ENCODE measurements at regions not wholly inside any gene's neighbourhood (a gene's known extent, or its start where the extent isn't known, plus 50 kb on each side); places are given as distances from the start of the nearest gene placed in this dataset.

DNA sequence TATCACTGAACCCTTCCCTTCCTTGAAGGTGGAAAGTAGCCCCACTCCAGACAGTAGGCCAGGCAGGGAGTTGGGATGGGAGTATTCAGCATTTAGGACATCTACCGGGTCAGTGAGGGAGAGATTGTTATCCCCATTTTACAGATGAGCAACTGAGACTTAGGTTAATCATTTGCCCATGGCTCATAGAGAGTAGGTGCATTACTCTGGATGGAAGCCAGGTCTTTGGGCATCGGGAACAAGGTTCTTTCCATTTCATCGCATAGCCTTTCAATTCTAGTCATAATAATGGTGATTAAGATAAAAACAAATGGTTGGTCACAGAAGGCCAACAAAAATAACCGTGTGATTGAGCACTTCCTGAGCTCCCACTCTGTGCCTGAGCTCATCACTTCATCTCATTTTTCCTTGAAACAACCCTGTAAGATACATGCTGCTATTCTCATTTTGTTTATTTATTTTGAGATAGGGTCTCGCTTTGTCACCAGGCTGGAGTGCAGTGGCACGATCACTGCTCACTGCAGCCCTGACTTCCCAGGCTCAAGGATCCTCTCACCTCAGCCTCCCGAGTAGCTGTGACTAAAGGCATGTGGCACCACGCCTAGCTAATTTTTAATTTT is 64.8 kb downstream of the NAV1 start:
- Mint-ChIP-seq H3K4me3 (no peak overlapping the region), H3K27me3 (ENCODE audit: low read depth) (no peaks in the 10 kb centered on the region), H3K4me1 (ENCODE audit: low read depth) (no peaks in the 10 kb centered on the region), H3K9me3 (no peaks in the 10 kb centered on the region), H3K36me3 (ENCODE audit: low read depth) (no peaks in the 10 kb centered on the region), H3K27ac (no peak overlapping the region)
- no peak for DNase-seq (ENCODE audit: low spot score)

DNA sequence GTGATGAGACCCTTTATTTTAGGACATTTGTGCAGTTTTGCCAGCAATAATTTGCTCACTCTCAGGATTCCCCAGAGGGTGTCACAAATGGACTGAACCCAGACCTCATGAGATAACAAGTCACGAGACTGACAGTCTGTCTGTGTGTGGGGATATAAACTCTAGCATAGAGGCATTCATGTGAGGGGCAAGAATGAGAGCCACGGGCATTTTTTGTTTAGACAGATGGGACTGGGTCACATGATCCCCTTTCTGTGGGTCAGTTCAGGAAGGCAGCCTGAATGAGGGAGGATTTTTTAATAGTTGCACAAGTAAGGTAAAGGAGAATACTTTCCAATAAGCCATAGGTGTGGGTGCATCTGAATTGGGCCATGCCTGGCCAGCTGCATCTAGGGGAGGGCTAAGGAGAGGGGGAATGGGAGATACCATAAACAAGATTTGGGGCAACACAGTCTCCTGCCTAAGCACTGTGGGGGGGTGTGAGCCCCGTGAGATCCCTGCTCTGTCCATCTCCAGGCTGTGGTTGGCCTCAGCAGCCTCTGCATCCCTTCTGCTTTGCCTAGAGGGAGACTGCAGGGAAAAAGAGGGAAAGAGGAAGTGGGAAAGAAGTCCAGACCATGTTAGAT is 66.6 kb downstream of the NAV1 start:
- H3K4me3 Mint-ChIP-seq: no peak overlapping the region
- no peaks in the 10 kb centered on the region for H3K9me3 Mint-ChIP-seq
- H3K27ac Mint-ChIP-seq: no peak overlapping the region
- no peaks in the 10 kb centered on the region for H3K27me3 Mint-ChIP-seq (ENCODE audit: low read depth)
- no peaks in the 10 kb centered on the region for H3K4me1 Mint-ChIP-seq (ENCODE audit: low read depth)
- H3K36me3 Mint-ChIP-seq (ENCODE audit: low read depth): no peaks in the 10 kb centered on the region
- no peak for DNase-seq (ENCODE audit: low spot score)

DNA sequence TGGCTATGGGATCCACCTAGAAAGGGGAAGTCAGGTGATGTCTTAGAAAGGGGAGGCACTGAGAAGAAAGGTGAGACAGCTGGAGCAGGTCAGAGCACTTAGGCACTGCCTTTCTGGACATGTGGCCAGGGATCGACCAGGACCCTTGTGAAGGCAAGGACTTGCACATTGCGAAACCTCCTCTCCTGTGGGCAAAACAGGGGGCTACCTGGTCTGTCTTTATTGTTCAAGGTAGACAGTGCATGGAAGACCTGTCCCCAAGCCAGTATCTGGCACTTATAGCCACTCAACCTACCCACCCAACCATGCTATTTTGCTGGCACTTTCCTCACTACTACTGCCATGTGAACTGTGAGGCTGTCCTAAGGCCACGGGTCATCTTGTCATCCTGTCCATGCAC is 67.2 kb downstream of the NAV1 start:
- no peaks in the 10 kb centered on the region for H3K27me3 Mint-ChIP-seq (ENCODE audit: low read depth)
- no peak overlapping the region for H3K4me3 Mint-ChIP-seq
- no peaks in the 10 kb centered on the region for H3K4me1 Mint-ChIP-seq (ENCODE audit: low read depth)
- H3K27ac Mint-ChIP-seq: no peak overlapping the region
- H3K36me3 Mint-ChIP-seq (ENCODE audit: low read depth): no peaks in the 10 kb centered on the region
- H3K9me3 Mint-ChIP-seq: no peaks in the 10 kb centered on the region
- no peak for DNase-seq (ENCODE audit: low spot score)

DNA sequence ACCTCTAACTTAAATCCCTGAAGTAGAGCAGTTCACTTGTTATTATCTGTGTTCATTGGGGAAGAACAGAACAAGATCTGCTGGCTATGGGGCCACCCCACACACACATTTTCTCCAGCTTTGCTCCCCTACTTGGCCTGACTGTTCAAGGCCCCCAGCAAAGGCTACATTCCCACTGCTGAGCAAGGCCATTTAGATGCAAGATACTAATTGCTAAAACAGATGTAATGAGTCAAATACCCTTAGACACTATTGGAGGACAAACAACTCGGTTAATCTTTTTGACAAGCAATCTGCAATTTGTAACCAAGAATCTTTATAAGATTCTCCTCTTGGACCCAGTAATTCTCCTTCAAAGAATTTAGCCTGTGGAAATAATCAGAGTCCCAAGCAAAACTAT is 67.7 kb downstream of the NAV1 start:
- Mint-ChIP-seq H3K9me3 (no peaks in the 10 kb centered on the region), H3K4me3 (no peak overlapping the region), H3K27me3 (ENCODE audit: low read depth) (no peaks in the 10 kb centered on the region), H3K4me1 (ENCODE audit: low read depth) (no peaks in the 10 kb centered on the region), H3K36me3 (ENCODE audit: low read depth) (no peaks in the 10 kb centered on the region), H3K27ac (no peak overlapping the region)
- DNase-seq (ENCODE audit: low spot score): no peak

DNA sequence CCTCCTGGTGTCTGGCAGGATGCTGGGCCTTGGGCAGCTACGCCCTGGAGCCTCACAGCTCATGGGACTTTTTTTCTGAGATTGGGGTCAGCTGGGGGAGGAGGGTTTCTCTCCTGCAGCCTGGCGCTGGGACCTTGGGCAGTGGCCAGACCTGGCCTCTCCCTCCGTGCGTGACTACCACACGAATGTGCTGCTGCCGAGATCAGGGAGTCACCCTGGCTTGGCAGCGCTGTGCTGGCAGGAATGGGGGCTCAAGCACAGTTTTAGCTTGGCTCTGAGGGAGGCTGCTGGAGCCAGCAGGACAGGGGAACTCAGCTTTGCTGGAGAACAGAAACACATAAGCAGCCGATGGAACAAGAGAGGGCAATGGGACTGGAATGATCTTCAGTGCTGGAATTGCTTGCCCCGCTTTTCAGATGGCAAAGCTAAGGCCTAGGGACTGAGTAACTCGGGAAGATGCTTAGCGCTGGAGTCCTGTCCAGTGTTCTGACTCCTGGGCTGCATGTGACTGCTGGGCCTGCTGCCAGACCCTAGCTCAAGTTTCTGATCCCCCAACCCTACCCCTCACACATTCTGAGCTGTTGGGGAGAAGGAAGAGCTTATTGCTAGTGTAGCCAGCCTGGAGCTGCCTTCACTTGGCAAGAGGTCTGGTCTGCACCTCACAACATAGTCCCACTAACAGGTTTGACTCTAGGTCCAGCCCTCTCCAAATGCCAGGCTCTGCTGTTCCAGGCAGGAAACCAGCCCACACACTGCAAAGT is 69.9 kb downstream of the NAV1 start:
- Mint-ChIP-seq H3K4me1 (ENCODE audit: low read depth) (no peaks in the 10 kb centered on the region), H3K27me3 (ENCODE audit: low read depth) (no peaks in the 10 kb centered on the region)

DNA sequence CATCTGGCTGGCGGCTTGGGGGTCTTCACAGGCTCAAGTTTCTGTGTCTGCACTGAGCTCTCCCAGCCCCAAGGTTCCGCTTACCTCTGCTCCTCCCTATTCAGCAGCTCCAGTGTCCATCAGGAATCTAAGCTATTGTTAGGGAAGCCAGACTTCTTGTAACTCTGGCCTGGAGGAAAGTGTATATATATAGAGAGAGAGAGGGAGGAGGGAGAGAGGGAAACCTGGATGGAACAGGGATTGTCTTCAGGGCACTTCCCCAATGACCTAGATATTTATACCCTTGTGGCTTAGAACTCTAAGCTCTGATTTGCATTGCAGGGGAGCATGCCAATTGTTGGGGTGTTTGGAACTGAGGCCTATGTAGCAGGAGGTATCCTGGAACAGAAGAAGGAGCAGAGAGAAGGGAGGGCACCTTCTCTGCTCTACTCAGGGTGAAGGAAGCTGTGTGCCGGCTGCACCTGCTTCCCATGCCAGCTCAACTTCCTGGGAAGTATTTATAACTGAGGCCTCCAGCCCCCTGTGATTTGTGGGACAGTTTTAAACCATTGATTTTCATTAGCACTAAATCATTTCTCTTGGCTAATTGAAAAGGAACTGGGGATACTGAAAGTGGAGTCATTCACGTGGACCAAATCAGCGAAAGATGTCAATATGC is 70.9 kb downstream of the NAV1 start:
- Mint-ChIP-seq H3K36me3 (ENCODE audit: low read depth) (no peaks in the 10 kb centered on the region), H3K27me3 (ENCODE audit: low read depth) (no peaks in the 10 kb centered on the region), H3K27ac (no peak overlapping the region), H3K4me3 (no peak overlapping the region), H3K4me1 (ENCODE audit: low read depth) (no peaks in the 10 kb centered on the region), H3K9me3 (no peaks in the 10 kb centered on the region)
- DNase-seq (ENCODE audit: low spot score): no peak

More for the DNA sequence above, 69.9 kb downstream of the NAV1 start:
- no peak for DNase-seq (ENCODE audit: low spot score)
- Mint-ChIP-seq H3K4me3 (no peak overlapping the region), H3K36me3 (ENCODE audit: low read depth) (no peaks in the 10 kb centered on the region), H3K9me3 (no peaks in the 10 kb centered on the region), H3K27ac (no peak overlapping the region)

DNA sequence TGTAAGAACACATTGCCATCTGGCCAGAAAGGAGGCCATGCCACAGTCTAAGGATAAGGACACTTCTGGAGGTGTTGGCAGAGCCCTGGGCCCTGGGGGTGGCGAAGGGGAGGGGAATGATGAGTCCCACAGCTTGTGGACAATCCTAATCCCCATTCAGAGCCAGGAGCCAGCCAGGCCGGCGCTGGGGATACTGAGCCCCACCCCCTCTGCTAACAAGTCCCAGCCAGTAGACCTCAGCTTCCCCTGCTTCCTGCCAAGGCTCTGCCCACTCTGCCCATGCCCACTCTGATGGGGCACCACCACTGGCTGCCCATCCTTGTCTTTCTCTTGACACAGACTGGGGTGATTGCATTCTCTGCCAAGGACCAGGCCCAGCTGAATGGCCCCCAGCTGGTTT is 71.9 kb downstream of the NAV1 start:
- Mint-ChIP-seq H3K9me3 (no peaks in the 10 kb centered on the region), H3K36me3 (ENCODE audit: low read depth) (no peaks in the 10 kb centered on the region)

DNA sequence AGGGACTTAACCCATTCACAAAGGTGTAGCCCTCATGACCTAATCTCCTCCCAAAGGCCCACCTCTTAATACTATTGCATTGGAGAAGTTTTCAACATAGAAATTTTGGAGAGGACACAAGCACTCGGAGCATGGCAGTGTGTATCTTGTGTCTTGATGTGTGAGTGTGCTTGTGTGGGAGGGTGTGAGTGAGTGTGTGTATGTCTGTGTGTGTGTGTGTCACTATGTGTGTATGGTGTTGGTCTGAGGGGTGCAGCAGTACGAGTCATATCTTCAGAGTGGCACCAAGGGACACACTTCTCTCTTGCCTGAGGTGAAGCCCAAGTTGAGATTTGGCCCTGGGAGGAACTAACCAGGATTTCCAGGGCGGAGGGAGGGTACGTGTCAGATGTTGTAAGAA is 73.7 kb downstream of the NAV1 start:
- Mint-ChIP-seq H3K4me3 (no peak overlapping the region), H3K36me3 (ENCODE audit: low read depth) (no peaks in the 10 kb centered on the region), H3K9me3 (no peaks in the 10 kb centered on the region), H3K27me3 (ENCODE audit: low read depth) (no peaks in the 10 kb centered on the region), H3K4me1 (ENCODE audit: low read depth) (no peaks in the 10 kb centered on the region), H3K27ac (no peak overlapping the region)
- no peak for DNase-seq (ENCODE audit: low spot score)

More for the DNA sequence above, 71.9 kb downstream of the NAV1 start:
- Mint-ChIP-seq H3K27ac (no peak overlapping the region), H3K4me3 (no peak overlapping the region), H3K4me1 (ENCODE audit: low read depth) (no peaks in the 10 kb centered on the region), H3K27me3 (ENCODE audit: low read depth) (no peaks in the 10 kb centered on the region)
- no peak for DNase-seq (ENCODE audit: low spot score)

DNA sequence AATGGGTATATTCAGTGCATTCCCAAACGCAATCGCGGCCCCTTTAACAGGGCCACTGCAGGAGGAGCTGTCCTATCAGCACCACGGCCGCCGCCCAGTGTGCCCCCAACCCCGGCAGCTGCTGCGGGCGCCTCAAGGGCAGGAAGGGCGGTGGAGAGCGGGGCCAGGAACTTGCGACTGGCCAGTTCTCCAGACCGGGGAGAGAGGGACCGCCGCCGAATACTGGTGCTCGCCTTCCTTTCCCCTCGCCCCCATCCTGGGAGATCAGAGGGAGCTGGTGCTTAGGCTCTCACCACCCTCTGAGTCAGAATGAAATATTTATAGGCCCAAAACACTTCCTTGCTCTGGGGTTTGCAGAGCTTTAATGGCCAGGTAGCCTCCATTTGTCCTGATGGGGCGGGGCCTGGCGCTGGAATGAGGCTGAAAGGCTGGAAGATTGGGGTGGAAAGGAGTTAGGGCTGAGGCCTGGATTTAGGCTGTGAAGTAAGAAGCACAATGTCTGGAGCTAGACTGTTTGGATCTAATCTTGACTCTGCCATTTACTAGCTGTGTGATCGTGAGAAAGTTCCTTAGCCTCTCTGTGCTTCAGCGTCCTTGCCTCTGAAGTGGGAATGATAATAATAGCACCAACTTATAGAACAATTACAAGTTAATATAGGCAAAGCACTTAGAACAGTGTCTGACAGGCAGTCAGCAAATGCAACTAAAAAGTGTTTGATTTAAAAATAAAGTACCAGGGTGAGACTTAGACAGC is 75.5 kb downstream of the NAV1 start:
- Mint-ChIP-seq H3K36me3 (ENCODE audit: low read depth) (no peaks in the 10 kb centered on the region), H3K4me1 (ENCODE audit: low read depth) (no peaks in the 10 kb centered on the region), H3K9me3 (no peaks in the 10 kb centered on the region), H3K27ac (no peak overlapping the region), H3K4me3 (no peak overlapping the region), H3K27me3 (ENCODE audit: low read depth) (no peaks in the 10 kb centered on the region)
- DNase-seq (ENCODE audit: low spot score): no peak

DNA sequence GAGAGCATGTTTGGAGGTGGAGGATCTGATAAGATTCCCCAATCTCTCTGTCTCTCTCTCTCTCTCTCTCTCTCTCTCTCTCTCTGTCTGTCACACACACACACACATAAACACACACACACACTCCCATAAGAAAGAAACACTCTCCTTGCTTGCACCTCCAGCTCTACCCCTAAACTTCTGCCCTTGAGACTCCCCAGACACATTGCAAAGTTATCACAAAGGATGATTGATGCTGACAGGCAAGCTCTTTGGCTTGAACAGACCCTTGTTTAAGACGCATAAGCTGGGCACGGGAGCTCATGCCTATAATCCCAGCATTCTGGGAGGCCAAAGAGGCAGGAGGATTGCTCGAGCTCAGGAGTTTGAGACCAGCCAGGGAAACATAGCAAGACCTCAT is 78.2 kb downstream of the NAV1 start:
- no peaks in the 10 kb centered on the region for H3K36me3 Mint-ChIP-seq (ENCODE audit: low read depth)
- no peaks in the 10 kb centered on the region for H3K4me1 Mint-ChIP-seq (ENCODE audit: low read depth)
- H3K9me3 Mint-ChIP-seq: no peaks in the 10 kb centered on the region
- H3K27me3 Mint-ChIP-seq (ENCODE audit: low read depth): no peaks in the 10 kb centered on the region
- H3K4me3 Mint-ChIP-seq: no peak overlapping the region
- H3K27ac Mint-ChIP-seq: no peak overlapping the region
- DNase-seq (ENCODE audit: low spot score): no peak

DNA sequence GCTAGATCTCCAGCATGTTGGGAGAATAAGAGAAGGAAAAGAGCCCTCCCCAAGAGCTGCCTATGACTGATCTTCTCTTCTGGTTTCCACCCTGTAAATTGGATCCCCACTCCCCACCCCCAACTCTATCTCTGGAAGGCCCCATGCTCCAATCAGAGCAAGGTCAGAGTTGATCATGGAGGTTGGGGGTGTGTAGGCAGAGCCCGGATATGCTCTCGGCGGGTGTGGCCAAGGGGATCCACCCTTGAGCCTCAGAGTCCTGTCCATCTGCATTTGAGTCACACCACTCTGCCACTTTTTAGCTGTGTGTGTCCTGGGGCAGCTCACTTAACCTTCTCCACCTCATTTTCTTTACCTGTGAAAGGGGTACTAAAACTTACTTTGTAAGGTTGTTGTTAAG is 79.5 kb downstream of the NAV1 start:
- no peak for DNase-seq (ENCODE audit: low spot score)
- Mint-ChIP-seq H3K4me3 (no peak overlapping the region), H3K27ac (no peak overlapping the region), H3K4me1 (ENCODE audit: low read depth) (no peaks in the 10 kb centered on the region), H3K9me3 (no peaks in the 10 kb centered on the region), H3K27me3 (ENCODE audit: low read depth) (no peaks in the 10 kb centered on the region), H3K36me3 (ENCODE audit: low read depth) (no peaks in the 10 kb centered on the region)

DNA sequence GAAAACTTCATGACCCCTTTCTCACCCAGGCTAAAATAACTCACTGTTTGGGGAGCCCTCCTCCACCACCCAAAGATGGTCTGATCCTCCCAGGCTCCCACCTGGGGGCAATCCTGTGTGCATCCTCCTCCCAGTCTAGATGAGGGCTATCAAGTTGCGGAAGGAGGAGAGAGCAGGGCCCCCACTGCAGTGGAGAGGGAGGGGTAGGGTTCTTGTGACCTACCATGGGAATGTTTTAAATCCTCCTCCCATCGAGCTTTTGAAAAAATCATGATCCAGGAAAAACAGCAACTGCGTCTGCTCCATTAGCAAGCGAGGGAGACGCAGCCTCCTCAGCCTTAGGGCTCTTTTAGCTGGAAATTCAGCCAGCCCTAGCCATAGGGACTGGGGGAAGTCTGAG is 80.0 kb downstream of the NAV1 start:
- Mint-ChIP-seq H3K9me3 (no peaks in the 10 kb centered on the region), H3K27me3 (ENCODE audit: low read depth) (no peaks in the 10 kb centered on the region), H3K36me3 (ENCODE audit: low read depth) (no peaks in the 10 kb centered on the region), H3K4me3 (no peak overlapping the region), H3K27ac (no peak overlapping the region), H3K4me1 (ENCODE audit: low read depth) (no peaks in the 10 kb centered on the region)
- no peak for DNase-seq (ENCODE audit: low spot score)

DNA sequence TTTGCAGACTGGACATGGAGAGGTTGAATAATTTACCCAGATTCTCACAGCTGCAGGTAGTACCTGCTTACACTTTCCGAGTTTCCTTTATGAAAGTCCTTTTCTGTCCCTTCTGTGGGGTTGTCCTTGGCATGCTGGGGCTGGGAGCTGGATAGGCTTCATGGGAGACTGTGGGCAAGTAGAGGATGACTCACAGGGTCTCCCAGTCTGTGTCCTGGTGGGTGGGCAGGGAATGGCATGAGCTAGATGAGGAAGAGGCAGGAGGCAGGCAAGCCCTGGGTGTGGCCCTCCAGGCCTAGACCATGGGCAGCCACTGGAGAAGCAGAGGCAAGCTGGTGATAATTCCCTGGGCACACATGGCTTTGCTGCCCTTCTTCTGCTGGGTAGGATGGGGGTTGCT is 80.6 kb downstream of the NAV1 start:
- no peaks in the 10 kb centered on the region for H3K9me3 Mint-ChIP-seq
- H3K36me3 Mint-ChIP-seq (ENCODE audit: low read depth): no peaks in the 10 kb centered on the region
- no peaks in the 10 kb centered on the region for H3K27me3 Mint-ChIP-seq (ENCODE audit: low read depth)
- H3K4me3 Mint-ChIP-seq: no peak overlapping the region
- H3K4me1 Mint-ChIP-seq (ENCODE audit: low read depth): no peaks in the 10 kb centered on the region
- H3K27ac Mint-ChIP-seq: no peak overlapping the region
- no peak for DNase-seq (ENCODE audit: low spot score)

DNA sequence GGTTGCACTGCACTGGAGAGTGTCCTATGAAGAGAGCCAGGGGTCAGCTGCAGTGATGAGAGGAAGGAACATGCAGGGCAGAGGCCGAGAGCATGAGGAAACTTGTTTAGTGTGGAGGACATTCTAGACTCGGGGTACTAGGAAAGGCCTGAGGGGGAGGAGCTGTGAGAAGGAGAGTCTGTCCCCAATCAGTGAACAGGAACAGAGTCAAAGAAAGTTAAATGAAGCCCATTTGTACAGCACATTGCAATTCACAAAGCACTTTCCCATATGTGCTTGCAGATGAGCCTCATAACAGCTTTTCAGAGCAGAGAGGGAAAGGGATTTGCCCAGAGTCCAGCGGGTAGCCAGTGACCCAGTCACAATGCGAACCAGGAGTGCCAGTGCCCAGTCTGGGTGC is 83.4 kb downstream of the NAV1 start:
- H3K9me3 Mint-ChIP-seq: no peaks in the 10 kb centered on the region
- no peaks in the 10 kb centered on the region for H3K36me3 Mint-ChIP-seq (ENCODE audit: low read depth)

More for the DNA sequence above, 83.4 kb downstream of the NAV1 start:
- Mint-ChIP-seq H3K27ac (no peak overlapping the region), H3K4me3 (no peak overlapping the region), H3K27me3 (ENCODE audit: low read depth) (no peaks in the 10 kb centered on the region), H3K4me1 (ENCODE audit: low read depth) (no peaks in the 10 kb centered on the region)
- no peak for DNase-seq (ENCODE audit: low spot score)
